HG03103 (cell line): ENCODE measurements at regions not wholly inside any gene's neighbourhood (a gene's known extent, or its start where the extent isn't known, plus 50 kb on each side); places are given as distances from the start of the nearest gene placed in this dataset.
"Not testable (repeated sequence)": the region's sequence is repeated elsewhere in the genome, so short reads cannot be mapped to it uniquely, and the experiment has no call there.

Experiments used
- ATAC-seq: cut with Tn5 transposase; IDR thresholded peaks from one replicate; pipeline ENCODE4 v1.9.1; 2021; ENCODE audit warnings: low read depth; ENCODE audit not compliant: unreplicated experiment

GRCh38 chr10:78096486-78096885, 62.8 kb downstream of the RPS24 start:
- not testable (repeated sequence) for ATAC-seq

- not testable (repeated sequence) for ATAC-seq
Measured at GRCh38 chr10:78102593-78102992, 68.9 kb downstream of the RPS24 start.

GRCh38 chr10:78109210-78109609, 75.5 kb downstream of the RPS24 start:
- no peak for ATAC-seq

GRCh38 chr10:78115135-78115853, 81.6 kb downstream of the RPS24 start:
- no peak for ATAC-seq

DNA sequence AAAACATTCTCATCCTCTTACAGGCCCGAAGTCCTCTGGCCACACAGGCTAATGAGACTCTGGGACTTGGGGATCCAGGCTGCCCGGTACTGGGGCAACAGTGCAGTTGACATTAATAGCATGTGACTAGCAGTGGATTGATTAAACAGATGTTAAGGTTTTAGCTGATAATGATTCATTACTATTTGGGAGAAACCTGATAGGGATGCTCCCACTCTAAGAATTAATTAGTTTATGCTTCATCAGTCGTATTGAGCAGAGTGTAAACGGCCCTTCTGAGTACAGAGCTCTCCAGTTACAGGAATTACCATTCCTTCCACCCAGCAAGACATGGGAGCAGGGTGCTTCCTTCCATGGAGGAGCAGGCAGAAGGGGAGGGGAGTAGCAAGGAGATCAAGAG, 82.7 kb downstream of the RPS24 start:
- ATAC-seq: no peak

GRCh38 chr10:78118591-78118990, 84.9 kb downstream of the RPS24 start:
- no peak for ATAC-seq

GRCh38 chr10:78121801-78122200, 88.1 kb downstream of the RPS24 start:
- no peak for ATAC-seq

DNA sequence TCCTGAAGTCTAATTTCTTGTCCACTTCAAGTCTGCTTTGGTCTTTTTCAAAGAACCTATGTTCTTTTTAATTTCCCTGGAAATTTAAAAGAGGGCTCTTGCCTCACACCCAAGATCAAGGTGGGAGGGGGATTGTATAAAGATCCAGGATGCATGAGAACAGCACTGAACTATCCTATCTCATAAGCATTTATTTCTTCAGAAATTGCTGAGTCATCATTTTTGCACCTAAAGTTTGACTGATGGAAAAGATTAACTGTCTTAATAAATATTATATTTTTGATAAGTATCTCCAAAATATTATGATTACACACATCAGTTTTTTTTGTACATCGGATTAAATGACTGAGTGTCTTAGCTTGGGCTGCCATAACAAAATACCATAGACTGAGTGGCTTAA, 90.5 kb downstream of the RPS24 start:
- no peak for ATAC-seq

- no peak for ATAC-seq
Measured at GRCh38 chr10:78129211-78129610, 95.5 kb downstream of the RPS24 start.

DNA sequence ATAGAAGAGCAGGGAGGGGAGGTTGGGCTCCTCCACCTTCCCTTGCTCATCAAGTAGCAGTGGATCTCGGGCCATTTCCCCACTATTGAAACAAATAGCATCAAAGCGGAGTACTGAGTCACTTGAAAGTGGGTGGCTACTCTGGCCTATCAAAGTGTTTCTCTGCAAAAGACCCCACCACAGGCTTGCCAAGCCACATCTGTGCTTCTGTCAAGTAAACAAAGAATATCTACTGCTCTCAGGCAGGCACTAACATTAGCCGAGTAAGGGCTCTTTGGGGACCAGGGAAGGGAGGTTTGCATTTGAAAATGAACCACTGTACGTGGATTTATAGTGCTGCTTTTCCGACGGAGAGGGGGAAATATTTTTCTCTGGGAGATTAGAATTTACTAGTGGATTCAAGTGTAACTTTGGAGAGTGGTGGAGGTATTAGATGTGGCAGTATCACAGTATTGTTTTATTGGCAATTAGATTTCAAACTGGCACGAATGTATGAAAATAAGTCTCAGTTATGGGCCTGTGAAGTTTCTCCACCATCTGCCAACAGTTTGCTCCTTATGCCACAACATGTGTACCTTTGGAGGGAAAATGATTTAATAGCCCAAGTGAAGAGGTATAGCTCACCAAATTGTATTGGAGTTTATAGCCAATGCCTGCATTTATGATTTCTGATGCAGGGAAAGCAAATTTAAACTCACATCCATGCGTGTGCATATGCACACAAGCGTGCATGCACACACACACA, 97.5 kb downstream of the RPS24 start:
- ATAC-seq: no peak

DNA sequence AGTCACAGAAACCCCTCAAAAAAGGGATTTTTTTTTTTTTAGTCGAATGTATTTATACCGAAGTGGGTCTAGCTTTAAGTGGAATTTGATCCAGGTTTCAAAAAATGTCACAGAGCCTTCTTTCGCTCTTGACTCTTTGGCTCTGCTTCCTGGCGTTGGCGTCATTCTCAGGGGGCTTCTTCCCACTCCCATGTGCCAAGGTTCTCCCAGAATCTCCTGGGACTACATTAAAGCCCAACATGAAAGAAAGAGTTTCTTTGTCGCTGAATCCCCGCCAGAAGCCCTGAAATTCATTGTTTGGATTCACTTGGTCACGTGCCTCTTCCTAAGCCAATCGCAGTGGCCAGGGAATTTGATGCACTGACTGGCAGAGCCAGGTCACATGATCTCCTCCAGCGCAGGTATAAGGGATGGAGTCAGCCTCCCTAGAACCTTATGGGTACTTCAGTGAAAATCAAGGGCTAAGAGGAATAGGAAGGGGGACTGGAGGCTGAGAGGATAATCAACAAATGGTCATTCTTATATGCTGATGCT, 101.2 kb downstream of the RPS24 start:
- no peak for ATAC-seq

DNA sequence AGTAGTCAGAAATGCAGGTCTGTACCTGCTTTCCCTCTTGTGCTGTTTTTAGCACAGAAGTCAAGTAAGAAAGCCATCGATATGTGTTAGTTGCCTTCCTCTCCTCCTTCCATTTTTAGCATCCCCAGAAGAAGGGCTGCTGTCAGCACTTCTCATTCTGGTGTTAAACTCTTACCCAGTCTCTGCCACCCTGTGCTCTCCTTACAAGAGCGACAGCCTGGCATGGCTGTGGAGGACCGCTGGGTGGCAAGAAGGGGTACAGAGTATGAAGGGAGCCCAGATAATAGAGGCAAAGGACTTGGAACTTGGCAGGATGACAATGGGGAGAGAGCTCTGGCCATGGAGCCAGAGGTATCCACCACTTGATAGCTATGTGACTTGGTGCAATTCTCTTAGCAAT, 103.5 kb downstream of the RPS24 start:
- ATAC-seq: no peak

DNA sequence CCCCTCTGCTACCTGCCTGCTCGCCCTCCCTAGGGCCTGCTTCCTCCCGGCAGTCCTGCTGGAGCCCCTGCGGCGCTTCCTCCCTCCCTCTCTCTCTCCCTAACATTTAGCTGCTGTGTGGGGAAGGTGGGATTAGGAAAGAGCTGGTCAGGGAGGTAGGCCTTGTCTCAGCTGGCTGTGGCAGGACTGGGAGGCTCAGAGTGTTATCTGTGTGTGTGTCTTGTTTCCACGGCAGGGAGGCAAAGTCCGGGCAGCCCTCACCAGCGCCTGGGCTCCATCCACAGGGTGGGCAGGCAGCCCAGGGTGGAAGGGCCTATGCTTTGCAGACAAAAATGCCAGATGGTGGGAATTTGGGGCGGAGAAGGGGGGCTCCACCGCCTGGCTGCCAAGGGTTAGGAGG, 105.7 kb downstream of the RPS24 start:
- no peak for ATAC-seq

GRCh38 chr10:78140066-78140630, 106.5 kb downstream of the RPS24 start:
- no peak for ATAC-seq

GRCh38 chr10:78143576-78143975, 109.9 kb downstream of the RPS24 start:
- ATAC-seq: no peak

- no peak for ATAC-seq
Measured at GRCh38 chr10:78146200-78146599, 112.5 kb downstream of the RPS24 start.

DNA sequence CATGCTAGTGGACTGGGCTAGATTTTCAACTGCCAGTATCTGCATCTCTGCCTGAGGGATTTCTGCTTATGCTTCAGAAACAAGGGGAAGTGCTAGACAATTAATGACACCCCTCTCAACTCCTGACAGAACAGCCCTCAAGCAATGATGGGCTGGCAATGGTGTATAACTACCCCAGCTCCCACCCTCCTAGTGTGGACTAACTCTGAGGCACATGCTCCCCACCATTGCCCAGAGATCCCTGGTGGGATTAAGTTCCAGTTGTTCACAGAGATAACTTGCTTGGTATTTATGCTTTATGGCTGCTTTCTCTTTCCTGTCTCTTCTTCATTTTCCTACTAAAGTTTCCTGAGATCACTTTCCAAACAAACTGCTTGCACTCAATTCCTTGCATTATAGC, 113.5 kb downstream of the RPS24 start:
- ATAC-seq: no peak

DNA sequence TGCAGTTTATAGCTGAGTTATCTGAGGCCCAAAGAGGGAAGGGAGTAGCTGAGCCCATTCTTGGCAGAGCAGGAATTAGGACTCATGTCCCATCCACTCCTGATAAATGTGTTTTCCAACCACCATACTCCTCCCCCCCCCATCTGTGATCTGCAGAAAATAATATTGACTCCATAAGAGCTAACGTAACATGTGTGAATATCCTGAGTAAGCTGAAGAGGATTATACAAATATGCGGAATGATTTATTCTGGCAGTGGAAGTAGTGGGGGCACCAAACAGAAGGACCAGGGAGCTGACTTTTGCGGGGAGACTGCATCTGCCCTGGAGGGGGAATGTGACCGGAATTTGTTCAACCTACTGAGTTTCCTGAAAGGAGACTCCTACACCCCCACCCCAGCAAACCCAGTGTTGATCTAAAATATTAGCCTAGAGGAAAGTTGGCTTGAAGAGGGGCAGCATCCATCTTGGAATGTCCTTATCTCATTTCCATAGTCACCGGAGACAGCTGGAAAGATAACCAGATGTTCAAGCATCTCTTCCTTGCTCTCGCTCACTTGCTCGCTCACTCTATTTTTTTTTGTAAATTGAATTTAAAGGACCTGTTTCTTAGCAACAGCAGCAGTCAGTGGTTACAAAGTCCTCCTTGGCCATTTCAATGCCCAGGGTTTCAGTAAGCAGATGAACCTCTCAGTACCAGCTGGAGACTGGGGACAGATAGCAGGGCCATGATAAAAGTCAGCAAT, 114.7 kb downstream of the RPS24 start:
- no peak for ATAC-seq

GRCh38 chr10:78148961-78149612, 115.4 kb downstream of the RPS24 start:
- ATAC-seq: no peak

- ATAC-seq: no peak
Measured at GRCh38 chr10:78150756-78151155, 117.1 kb downstream of the RPS24 start.
